ENCODE measurements at regions not wholly inside any gene's neighbourhood (a gene's known extent, or its start where the extent isn't known, plus 50 kb on each side); places are given as distances from the start of the nearest gene placed in this dataset.
A peak's percentile ranks its signal among the peaks of the same experiment; 100 is the strongest.

GRCh38 chr9:113781381-113781780, 94.7 kb upstream of the ZNF618 start:
- DNase-seq (ENCODE audit: insufficient read length, low spot score) (no peak), FAIRE-seq (no peak)

DNA sequence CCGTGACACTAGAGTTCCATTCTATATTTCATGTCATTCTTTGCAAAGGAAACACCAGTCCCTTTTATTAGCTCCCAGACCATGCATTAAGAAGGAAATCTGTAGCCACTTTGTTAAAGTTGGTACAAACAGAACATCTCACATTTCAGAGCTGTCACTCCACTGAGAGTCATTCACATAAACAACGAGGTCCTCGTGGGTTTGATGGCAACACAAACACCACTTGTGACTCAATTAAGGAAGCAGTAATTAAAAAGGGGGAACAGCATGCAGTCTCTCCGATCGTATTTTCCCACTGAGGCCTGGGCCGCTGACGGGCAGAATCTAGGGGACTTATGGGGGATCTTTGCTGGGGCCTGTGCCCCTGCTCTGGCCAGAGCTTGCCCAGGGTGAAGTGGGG, 94.2 kb upstream of the ZNF618 start:
- no peak for FAIRE-seq
- no peak for DNase-seq (ENCODE audit: insufficient read length, low spot score)

DNA sequence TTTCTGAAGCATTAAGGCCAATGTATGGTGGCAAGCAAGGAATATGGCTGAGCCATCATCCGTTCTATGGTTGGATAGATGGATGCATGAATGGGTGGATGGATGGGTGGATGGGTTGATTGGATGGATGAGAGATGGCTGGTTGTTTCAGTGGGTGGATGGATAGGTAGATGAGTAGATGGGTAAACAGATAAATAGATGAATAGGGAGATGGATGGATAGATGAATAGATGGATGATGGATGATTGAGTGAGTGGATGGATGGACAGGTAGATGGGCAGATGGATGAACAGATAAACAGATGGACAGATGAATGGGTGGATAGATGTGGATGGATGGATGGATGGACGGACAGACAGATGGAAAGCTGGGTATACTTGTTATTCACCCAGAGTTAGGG, 92.6 kb upstream of the ZNF618 start:
- DNase-seq (ENCODE audit: insufficient read length, low spot score) (no peak), FAIRE-seq (no peak)

DNA sequence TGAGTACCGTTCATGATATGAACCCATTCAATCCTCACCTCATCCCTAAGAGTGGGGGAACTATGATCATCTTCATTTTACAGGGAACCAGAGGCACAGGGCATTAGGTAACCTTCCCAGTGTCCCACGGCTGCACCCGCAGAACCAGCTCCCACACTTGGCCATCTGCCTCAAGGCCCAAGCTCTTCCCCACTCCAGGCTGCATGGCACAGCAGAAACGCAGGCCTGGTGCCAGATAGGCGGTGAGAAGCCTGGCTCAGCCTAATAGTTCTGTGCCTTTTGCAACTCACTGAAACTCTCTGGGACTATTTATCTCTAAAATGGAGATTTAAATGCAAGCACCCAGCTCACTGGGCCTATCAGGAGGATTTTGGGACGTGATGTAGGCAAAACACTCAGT, 90.8 kb upstream of the ZNF618 start:
- FAIRE-seq: no peak
- DNase-seq (ENCODE audit: insufficient read length, low spot score): no peak

DNA sequence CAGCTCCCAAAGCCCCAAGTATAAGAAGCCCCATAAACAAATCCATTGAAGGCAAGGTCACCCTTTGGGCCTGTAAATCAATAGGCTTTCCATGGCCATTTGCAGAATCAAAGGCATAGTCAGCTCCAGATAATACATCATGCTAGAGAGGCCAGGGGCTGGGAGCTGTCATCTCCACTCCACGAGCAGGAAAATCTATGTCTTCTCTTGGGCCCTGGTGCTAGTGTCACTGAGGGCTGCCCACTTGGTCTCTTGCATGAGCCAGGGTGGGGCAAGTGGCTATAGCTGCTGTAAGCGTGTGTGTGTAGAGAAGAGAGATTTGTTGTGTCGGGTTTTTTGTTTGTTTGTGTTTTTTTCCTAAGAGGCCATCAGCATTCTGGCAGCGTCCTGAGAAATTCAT, 90.0 kb upstream of the ZNF618 start:
- no peak for FAIRE-seq
- DNase-seq (ENCODE audit: insufficient read length, low spot score): no peak

GRCh38 chr9:113787871-113788270, 88.2 kb upstream of the ZNF618 start:
- DNase-seq (ENCODE audit: insufficient read length, low spot score) (no peak), FAIRE-seq (no peak)

GRCh38 chr9:113788616-113789330, 87.3 kb upstream of the ZNF618 start:
- no peak for FAIRE-seq
- no peak for DNase-seq (ENCODE audit: insufficient read length, low spot score)

- FAIRE-seq (no peak), DNase-seq (ENCODE audit: insufficient read length, low spot score) (no peak)
Observed at GRCh38 chr9:113790093-113790492, 86.0 kb upstream of the ZNF618 start.

- no peak for FAIRE-seq
- no peak for DNase-seq (ENCODE audit: insufficient read length, low spot score)
Observed at GRCh38 chr9:113793558-113793957, 82.6 kb upstream of the ZNF618 start.

- FAIRE-seq (no peak), DNase-seq (ENCODE audit: insufficient read length, low spot score) (no peak)
Observed at GRCh38 chr9:113794721-113795120, 81.4 kb upstream of the ZNF618 start.

- FAIRE-seq (no peak), DNase-seq (ENCODE audit: insufficient read length, low spot score) (no peak)
Observed at GRCh38 chr9:113795811-113796392, 80.2 kb upstream of the ZNF618 start.

DNA sequence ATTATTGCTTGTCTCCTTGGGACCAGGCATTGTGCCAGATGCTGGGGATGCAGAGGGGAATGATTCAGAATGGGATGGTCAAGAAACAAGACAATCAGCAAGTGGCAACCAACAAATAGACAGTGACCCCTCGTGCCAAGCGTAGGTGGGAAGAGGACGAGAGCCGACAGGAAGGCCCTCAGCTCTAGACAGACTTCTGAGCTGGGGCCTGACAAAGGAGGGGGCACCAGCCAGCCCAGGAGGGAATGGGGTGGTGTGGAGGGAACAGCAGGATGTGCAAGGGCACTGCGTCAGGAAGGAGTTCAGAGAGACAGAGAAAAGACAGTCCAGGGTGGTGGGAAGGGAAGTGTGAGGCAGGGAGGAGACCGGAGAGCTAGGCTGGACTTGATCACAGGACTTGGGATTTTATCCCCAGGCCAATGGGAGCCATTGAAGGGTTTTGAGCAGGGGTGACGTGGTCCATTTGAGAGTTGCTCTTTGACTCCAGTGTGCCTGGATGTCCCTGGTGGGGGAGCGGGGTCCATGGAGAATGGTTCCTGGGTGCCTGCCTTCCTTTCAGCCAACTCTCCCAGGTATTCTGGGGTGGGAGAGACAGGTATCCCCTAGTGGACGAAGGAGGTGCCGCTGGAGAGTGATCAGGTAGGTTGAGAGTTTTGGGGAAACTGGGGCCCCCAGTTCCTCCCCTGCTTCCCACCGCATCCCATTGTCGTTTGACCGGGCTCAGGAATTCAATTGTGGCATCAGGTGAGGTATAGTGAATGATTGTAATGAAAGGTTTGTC, 79.3 kb upstream of the ZNF618 start:
- no peak for FAIRE-seq
- DNase-seq (ENCODE audit: insufficient read length, low spot score): no peak

GRCh38 chr9:113798062-113799030, 77.8 kb upstream of the ZNF618 start:
- FAIRE-seq: no peak
- DNase-seq (ENCODE audit: insufficient read length, low spot score): no peak

DNA sequence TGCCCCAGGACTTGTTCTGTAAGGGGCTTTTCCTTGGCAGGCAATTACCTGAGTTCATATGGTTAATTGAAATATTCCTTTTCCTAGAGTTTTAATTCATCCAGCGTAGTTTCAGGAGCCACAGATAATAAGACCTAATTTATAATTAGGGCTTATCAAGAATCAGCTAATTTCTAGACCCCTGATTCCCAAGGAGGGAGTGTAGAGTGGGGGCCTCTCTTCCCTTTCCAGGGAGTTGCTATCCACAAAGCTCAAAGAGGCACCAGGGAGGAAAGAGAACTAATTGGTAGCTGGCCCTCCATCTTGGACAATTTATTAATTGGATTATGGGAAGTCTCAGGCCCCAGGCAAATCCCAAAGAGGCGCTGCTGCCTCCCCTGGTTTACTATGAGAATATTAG, 75.8 kb upstream of the ZNF618 start:
- DNase-seq (ENCODE audit: insufficient read length, low spot score): no peak
- no peak for FAIRE-seq

GRCh38 chr9:113803811-113804589, 72.1 kb upstream of the ZNF618 start:
- DNase-seq (ENCODE audit: insufficient read length, low spot score): no peak
- FAIRE-seq: no peak

DNA sequence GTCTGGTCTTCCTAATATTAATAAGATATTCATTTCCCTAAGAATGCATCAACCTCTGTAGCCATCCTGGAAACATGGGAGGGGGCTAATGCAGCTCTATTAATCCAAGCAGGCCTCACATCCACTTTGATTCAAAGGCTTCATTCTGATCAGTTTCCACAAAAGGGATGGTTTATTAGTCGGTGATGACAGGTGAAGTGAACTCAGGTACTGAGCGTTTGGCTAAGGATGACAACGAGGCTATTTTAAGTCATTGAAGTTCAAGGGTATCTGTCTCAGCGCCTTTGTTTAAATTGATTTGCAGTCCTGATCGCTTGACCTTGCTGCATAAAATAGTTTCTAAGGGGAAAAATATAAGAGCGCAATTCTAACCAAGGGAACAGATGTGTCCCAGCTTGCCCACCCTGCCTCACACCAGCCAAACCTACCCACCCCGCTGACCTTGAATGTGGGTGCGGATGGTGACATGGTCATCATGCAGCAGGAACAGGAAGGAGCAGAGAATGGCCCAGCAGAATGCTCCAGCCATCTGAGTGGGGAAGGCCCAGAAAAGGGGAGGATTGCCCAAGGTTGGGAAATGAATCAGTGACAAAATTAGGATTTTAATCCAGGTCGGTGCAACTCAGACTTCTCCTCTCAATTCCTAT, 70.5 kb upstream of the ZNF618 start:
- FAIRE-seq: no peak
- no peak for DNase-seq (ENCODE audit: insufficient read length, low spot score)

- FAIRE-seq (peak; percentile 84), DNase-seq (ENCODE audit: insufficient read length, low spot score) (peak; percentile 52)
Observed at GRCh38 chr9:113807173-113808061, 68.7 kb upstream of the ZNF618 start.

All from GM19239 (cell line).